H1 (cell line): ENCODE measurements at regions not wholly inside any gene's neighbourhood (a gene's known extent, or its start where the extent isn't known, plus 50 kb on each side); places are given as distances from the start of the nearest gene placed in this dataset.

Experiments used
- BACH1 ChIP-seq: IDR thresholded peaks from 2 replicates; pipeline ENCODE4 v1.6.1; 2012; ENCODE audit warnings: low read length, improper control_type of control experiment
- CBX5 ChIP-seq: fragments of 300-800, 300-1000 bp; sonication (generic); IDR thresholded peaks from 2 replicates; pipeline ENCODE4 v1.7.1; 2016; ENCODE audit warnings: antibody characterized with exemption, low read length, low read depth
- CTCF ChIP-seq, 3 experiments: IDR thresholded peaks; 1 replicate in 2 of 3; 2 replicates in 1 of 3; pipeline versions ENCODE4 v1.5.1 to v1.6.1; 2011; ENCODE audit warnings: low read length in 3 of 3, mild to moderate bottlenecking in 3 of 3, inconsistent platforms in 2 of 3, low read depth in 1 of 3, moderate library complexity in 1 of 3; ENCODE audit not compliant: insufficient read depth in 1 of 3; ENCODE audit errors: control extremely low read depth in 1 of 3
- GTF2F1 ChIP-seq: IDR thresholded peaks from 2 replicates; pipeline ENCODE4 v1.6.1; 2012; ENCODE audit warnings: low read depth, low read length, improper control_type of control experiment, borderline replicate concordance
- HDAC2 ChIP-seq, 2 experiments: fragments of 300-600 bp in 1 of 2; sonication (generic) in 1 of 2; IDR thresholded peaks; 2 replicates each; pipeline ENCODE4 v1.6.1; 2011 to 2012; ENCODE audit warnings: low read depth in 2 of 2, low read length in 2 of 2, mild to moderate bottlenecking in 2 of 2, moderate library complexity in 2 of 2, borderline replicate concordance in 1 of 2, inconsistent platforms in 1 of 2
- HDAC6 ChIP-seq: IDR thresholded peaks from one replicate; pipeline ENCODE4 v1.7.1; 2012; ENCODE audit warnings: low read depth, mild to moderate bottlenecking, inconsistent platforms, low read length, moderate library complexity
- PHF8 ChIP-seq: fragments of 200-600 bp; sonication (generic); conservative IDR thresholded peaks from 2 replicates; pipeline ENCODE4 v1.7.1; 2012; ENCODE audit warnings: low read depth, mild to moderate bottlenecking, inconsistent platforms, low read length, moderate library complexity
- RAD21 ChIP-seq, 2 experiments: IDR thresholded peaks in 1 of 2; conservative IDR thresholded peaks in 1 of 2; 2 replicates each; pipeline ENCODE4 v1.6.1; 2011; ENCODE audit warnings: low read depth in 2 of 2, low read length in 2 of 2, improper control_type of control experiment in 1 of 2, inconsistent platforms in 1 of 2, mild to moderate bottlenecking in 1 of 2, moderate library complexity in 1 of 2
- RBBP5 ChIP-seq: IDR thresholded peaks from 2 replicates; pipeline ENCODE4 v1.7.1; 2012; ENCODE audit warnings: low read depth, mild to moderate bottlenecking, inconsistent platforms, low read length, moderate library complexity, borderline replicate concordance
- SIN3A ChIP-seq, 2 experiments: IDR thresholded peaks in 1 of 2; conservative IDR thresholded peaks in 1 of 2; 2 replicates each; pipeline ENCODE4 v1.6.1; 2011 to 2012; ENCODE audit warnings: low read length in 2 of 2, improper control_type of control experiment in 1 of 2, low read depth in 1 of 2, mild to moderate bottlenecking in 1 of 2
- TF ChIP-seq, protein P1 (sequence below): IDR thresholded peaks from 2 replicates; pipeline ENCODE4 v1.6.1; 2012; ENCODE audit warnings: inconsistent platforms

- TF ChIP-seq GTF2F1 (no peak), PHF8 (no peak), BACH1 (peak; percentile 39; the same call in 1 of the 2 replicates), RBBP5 (no peak), HDAC2 (IDR thresholded peaks at IDR 0.05; ENCODE audit: borderline replicate concordance in 1 of 2, low read depth in 2 of 2, low read length in 2 of 2) (peak in 1 of 2 experiments; percentile 20; a peak in 1 of 4 replicates), CTCF (IDR thresholded peaks at IDR 0.05; ENCODE audit: control extremely low read depth in 1 of 3, insufficient read depth in 1 of 3, low read depth in 1 of 3, low read length in 3 of 3) (peak; percentile 68 to 90 (median 74)), RAD21 (IDR thresholded peaks at IDR 0.05 in 1 of 2, conservative IDR thresholded peaks at IDR 0.05 in 1 of 2; ENCODE audit: low read depth in 2 of 2, low read length in 2 of 2) (peak; percentile 67 to 75), SIN3A (conservative IDR thresholded peaks at IDR 0.05 in 1 of 2, IDR thresholded peaks at IDR 0.05 in 1 of 2; ENCODE audit: low read depth in 1 of 2, low read length in 2 of 2) (0 out of 4 replicates have a peak, but pooled peaks of 1 of the 2 experiments have one; percentile 46), HDAC6 (no peak), CBX5 (no peak)
- TF ChIP-seq, protein P1, sequence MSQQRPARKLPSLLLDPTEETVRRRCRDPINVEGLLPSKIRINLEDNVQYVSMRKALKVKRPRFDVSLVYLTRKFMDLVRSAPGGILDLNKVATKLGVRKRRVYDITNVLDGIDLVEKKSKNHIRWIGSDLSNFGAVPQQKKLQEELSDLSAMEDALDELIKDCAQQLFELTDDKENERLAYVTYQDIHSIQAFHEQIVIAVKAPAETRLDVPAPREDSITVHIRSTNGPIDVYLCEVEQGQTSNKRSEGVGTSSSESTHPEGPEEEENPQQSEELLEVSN, result no peak
These were observed 62.3 kb upstream of the LBX1 start (continued) for GRCh38 chr10:101291331-101292193.
